GM18873 (cell line): ENCODE measurements at regions not wholly inside any gene's neighbourhood (a gene's known extent, or its start where the extent isn't known, plus 50 kb on each side); places are given as distances from the start of the nearest gene placed in this dataset.

Source experiments
- ATAC-seq: cut with Tn5 transposase; IDR thresholded peaks from one replicate; pipeline ENCODE4 v1.9.1; 2021; ENCODE audit warnings: mild to moderate bottlenecking, moderate library complexity, moderate number of reproducible peaks; ENCODE audit not compliant: unreplicated experiment, low FRiP score

DNA sequence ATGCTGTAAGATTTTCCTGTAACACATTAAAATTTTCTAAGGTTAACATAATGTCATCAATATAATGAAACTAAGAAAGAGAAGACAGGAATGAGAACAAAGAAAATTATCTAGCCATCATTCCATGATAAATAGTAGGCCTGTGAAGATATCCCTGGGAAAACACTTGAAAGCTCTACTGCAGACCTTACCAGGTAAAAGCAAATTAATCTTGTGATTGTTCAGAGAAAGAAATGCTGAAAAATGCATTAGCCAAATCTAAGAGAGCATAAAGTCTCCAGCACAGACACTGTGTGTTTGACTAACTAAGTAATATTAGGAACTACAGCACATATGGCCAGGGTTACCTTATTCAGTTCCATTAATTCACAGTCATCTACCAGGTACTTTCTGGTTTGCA, 628.3 kb upstream of the GRAMD2B start:
- ATAC-seq = no peak

DNA sequence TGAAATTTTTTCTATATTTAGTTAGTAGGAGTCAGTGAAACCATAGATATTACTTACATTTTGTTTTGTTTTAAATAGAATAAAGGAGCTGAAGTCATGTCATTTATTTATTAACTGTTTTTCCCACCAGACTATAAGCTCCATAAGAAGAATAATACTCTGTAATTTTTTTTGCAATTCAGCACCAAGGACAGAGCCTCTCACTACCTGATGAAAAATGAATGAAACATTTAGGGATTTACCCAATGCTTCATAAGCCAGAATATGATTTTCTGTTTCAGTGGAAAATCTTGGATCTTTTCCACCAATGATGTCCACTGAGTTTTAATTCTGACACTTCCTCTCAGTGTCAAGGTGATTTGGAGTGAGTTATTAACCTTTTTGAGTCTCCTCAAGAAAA, 624.9 kb upstream of the GRAMD2B start:
- no peak for ATAC-seq

DNA sequence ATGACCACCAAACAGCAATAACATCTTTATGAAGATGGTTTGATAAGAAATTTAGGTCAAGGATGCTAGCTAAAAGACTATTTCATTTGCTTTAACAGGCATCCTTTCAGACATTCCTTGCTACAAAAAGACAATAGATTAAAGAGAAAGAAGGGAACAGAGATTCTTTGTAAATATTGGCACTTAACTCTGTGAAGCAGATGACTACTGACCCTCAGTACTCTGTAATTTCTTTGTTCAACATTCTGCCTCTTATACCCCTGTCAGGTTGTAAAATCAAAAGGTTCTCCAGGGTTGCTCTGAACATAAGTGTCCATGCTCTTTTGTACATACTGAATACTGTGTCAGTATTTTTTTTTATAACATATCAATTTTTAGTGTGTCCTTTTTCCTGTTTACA, 610.6 kb upstream of the GRAMD2B start:
- ATAC-seq = no peak

DNA sequence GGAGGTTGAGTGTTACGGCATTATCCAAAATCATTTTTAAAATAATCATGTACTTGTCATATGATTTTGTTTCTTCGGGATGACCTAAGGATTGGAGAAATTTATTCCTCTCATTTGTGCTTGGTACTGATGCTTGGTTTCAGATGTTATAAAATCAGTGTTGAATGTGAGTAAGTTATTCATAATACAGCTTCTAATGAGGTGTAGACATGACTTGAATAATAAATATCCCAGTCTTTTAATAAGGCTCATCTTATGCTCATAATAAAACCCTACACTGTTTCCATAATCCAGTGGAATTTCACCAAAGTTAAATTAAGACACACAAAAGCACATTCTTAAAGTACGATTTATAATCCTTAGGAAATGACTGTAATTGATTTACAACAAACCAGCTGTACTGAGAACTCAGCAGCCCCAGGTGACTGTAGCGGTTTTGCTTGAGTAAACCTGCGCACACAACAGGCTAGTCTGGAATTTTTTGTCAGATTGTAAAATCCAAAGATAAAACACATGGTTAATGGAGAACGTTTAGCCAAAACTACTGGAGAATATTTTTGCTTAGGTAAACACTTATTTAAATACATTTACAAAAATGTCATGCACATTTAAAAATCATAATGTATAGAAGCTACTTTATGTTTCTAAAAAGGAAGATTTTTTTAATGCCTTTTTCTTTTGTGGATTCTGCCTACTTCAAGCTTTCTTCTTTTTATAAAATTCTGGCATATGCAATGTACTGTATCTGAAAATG, 609.8 kb upstream of the GRAMD2B start:
- ATAC-seq = no peak

DNA sequence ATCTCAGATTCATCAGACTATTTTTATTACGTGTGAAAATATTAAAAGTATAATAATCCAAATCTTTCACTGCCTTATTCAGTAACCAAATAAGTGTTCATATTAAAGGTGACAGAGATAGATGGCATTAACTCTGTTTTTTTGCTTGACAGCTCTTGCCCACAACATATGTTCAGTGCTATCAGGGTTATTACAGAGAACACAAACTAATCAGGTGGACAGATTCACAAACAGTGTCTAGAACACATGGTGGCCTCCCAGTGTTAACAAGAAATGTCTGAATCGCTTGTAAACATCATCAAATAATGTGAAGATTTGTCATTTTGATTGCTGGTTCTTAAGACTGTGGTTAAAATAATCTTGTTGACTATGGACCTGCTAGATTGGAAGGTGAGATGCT, 609.1 kb upstream of the GRAMD2B start:
- no peak for ATAC-seq

DNA sequence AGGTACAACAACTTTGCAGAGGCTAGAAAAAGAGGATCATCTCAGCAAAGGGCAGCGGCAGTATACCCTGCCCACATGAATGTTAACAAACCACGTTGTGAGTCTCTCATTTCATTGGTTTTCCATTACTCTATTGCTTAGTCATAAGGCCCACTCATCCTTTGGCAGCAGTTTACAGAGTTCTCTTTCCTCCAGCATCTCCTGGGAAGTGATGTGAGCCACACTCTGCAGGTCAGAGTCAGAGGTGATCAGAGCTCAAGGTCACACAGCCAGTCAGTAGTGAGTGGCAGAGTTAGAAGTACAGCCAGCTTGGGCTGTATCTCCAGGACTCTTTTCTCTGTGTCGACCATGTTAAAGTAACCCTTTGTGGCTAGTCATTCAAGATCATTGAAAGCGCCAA, 599.6 kb upstream of the GRAMD2B start:
- no peak for ATAC-seq

DNA sequence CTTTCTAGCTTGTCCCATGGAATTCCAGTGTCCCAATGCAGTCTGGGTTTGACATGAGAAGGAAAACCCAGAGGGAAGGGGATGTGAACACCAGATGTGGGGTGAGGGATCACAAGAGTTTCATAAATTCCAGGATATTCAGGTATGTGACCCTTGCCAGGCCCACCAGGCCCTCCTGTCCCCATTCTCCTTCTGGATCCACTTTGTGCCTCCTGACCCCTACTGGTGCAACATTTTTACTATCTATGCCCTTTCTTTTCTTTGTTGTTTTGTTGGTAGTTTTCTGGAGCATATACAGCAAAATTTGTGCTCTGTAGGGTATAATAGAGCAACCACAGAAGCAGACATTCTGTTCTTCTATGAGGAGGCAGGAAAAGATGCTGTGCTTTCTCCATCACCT, 597.0 kb upstream of the GRAMD2B start:
- no peak for ATAC-seq

DNA sequence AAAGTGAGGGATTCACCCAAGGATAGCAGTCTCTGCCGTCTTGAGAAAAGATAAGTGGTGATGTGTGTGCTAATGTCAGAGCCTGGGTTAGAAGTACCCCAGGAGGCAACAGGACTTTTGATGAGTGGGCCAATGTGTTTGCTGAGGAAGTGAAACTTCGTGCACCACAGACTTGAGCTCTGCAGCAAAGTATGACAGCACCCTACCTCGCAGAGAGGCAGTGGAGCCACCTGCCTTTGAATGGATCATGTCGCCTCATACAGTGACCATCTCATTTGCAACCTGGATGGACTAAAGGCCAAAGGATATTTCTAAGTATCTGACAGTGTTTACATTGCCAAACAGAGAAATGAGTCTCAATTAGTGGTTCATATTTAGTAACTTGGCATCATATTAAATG, 593.9 kb upstream of the GRAMD2B start:
- peak; percentile 83 for ATAC-seq

DNA sequence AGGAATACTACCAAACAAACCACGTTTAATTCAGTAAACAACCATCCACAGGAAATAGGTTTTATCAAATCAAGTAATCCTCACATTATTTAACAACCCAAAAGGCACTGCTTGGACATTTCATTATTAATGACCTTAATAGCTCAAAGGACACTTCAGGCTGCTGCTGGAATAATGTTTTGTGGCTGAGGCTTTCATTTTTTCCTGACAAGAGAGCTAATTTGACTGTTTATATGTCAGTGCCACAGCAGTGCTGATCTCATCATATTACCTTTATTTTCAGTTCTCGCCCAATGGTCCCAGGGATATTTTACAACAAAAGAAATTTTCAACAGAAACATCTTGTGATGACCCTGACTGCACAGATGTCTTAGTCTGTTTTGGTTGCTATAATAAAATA, 589.8 kb upstream of the GRAMD2B start:
- no peak for ATAC-seq

DNA sequence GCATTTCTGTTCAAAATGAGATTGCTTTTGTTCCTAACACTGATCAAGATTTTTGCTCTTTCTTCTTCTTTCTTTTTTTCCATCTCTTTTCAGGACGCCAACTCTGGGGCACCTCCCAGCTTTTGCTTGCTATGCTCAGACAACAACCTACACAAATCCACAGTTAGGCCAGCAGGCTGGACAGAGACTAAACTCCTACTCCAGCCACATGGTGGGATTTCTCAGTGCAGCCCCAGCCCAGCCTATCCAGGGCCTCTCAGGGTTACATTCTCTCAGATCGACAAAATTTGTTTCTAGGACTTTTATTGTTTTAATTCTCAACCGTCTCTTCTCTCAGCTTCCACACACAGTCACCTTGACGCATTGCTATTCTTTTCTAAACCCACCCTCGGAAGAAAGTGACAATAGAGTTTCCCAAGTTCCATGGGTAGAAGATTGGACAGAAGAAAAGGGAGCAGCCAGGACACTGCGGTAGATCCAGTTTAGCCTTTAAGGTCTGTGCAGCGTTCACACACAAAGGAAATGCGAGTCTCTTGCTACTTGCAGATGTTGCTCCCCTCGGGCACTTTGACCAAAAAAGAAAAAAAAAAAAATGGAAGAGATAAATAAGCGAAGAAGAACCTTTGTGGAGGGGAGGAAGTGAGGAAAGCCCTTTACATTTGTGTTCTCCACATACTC, 588.6 kb upstream of the GRAMD2B start:
- no peak for ATAC-seq

DNA sequence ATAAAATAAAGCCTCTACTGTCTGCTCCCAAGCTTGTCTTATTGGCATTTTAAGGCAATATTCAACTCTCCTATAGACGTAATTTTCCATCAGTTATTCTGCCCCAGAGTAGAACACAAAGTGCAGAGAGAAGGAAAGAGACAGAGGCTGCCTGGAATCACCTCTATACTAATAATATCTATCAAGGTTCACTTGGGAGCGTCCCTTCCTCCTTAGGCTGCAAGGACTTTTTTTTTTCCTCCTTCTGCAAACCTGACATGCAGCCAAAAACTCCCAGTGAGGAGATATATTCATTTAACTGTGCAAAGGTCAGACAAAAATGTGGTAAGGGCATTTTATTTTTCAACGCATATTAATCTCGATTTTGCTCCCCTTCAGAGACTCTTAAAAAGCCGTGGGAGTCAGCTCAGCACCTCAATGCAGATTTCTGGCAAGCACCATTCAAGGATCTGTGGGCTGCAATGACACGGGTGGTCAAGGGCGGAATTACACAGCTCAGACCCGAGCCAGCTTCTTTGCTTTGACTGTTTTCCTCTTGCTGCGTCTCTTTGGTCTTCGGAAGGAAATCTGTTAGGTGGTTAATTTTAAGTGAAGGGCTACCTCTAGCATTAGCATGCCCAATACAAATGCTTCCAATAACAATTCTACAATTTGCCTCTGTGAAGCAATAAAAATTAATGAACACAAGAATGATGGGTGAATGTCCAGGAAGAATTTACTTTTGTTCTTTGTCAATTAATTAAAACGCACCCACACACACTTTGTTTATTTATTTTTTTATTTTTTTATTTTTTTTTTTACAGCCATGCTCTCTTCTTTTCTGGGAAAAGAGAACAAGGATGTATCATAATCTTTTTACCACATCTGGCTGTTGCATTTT, 587.7 kb upstream of the GRAMD2B start:
- peak; percentile 49 for ATAC-seq

DNA sequence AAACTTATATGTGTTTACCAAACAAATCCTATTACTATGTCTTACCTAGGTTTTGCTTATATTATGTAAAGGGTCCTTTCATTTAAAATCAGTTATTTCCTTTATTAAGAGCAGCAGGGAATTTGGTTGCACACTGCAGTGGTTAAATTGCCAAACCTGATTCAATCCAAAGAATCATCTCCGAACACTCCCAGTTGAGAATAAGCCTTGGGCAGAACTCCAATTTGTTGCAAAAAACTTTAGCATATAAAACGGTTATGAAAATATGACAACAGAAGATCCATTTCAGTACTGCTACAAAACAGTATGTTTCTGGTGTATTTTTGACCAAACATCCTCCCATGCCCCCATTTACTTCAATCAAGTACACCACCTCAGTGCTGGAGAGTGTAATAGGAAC, 587.0 kb upstream of the GRAMD2B start:
- ATAC-seq = no peak

DNA sequence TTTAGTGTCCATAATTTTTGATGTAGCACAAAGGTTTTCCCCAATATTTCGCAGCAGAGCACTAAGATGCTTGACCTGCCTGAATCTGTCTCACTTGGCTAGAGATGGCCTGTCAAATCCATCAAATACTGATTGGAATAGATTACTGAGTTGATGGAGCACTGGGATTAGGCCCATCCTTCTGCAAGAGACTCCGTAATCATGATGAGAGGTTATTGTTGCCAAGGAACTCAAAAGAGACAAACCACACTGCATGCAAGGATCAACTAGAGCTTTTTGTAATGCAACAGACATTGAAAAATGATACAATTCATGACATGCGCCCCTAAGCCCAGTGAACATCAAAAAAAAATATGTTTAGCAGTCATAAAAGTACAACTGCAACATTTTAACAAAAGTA, 585.3 kb upstream of the GRAMD2B start:
- no peak for ATAC-seq

DNA sequence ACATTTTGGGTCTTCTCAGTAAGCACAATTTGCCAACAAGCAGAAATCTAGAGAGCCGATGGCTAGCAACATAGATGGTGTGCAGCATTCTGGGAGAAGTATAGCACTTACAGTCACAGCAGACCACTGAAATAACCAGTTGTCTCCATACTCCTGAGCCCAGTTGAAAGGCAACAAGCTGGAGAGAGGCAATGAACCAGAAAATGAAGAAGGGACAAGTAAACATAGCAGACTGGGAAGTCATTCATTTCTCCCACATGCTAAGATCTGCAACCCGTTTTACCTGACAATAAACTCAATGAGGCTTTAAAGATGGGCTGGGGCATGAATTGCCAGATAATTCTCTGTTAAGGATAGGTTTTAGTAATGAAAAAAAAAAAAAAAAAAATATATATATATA, 575.6 kb upstream of the GRAMD2B start:
- no peak for ATAC-seq

DNA sequence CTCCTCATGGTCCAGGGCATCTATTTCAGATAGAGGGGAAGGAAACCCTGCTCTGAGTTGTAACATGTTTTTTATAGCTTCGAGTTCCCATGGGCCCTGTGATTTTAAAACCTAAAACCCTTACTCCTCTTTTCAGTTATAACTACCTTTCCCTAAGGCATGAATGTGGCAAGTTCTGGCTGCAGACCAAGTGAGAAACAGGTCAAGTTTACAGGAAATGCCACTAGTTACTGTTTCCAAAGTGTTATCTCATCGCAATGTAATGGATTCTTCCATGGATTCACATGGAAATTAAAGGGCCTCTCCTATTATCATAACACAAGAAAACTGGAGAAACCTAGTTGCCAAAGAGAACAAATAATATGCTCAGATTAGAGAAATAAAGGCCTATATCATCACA, 574.5 kb upstream of the GRAMD2B start:
- ATAC-seq = no peak

DNA sequence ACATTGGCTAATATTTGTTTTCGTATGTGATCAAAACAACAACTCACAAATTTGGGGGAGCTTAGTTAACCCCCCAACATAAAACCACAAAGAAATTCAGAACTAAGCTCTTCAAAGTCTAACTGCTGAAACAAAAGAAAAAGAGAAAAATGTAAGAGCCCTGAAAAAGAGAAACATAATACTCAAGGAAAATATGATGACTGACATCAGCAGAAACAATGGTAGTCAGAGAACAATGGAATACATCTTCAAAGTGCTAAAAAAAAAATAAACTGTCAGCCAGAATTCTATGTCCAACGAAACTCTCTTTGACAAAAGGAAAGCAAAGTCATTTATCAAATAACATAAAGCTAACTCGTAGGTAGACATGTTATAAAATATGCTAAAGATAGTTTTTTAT, 566.3 kb upstream of the GRAMD2B start:
- ATAC-seq = no peak

DNA sequence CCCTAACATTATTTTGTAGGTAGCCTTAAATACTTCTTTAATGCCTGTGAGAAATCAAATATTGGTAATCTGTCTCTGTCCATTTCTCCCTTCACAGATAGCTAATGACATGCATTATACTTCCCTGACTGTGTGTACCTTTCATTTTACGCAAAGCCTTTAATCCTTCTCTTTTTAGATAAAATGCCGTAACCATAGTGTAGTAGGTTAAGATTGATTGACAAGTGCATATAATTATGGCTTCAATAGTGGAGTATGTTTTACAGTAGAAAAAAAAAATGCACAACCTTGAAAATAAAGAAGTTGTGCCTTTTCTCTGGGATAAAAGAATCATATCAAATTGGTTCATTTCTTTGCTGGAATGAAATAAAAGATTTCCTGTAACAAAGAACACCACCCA, 559.6 kb upstream of the GRAMD2B start:
- no peak for ATAC-seq

DNA sequence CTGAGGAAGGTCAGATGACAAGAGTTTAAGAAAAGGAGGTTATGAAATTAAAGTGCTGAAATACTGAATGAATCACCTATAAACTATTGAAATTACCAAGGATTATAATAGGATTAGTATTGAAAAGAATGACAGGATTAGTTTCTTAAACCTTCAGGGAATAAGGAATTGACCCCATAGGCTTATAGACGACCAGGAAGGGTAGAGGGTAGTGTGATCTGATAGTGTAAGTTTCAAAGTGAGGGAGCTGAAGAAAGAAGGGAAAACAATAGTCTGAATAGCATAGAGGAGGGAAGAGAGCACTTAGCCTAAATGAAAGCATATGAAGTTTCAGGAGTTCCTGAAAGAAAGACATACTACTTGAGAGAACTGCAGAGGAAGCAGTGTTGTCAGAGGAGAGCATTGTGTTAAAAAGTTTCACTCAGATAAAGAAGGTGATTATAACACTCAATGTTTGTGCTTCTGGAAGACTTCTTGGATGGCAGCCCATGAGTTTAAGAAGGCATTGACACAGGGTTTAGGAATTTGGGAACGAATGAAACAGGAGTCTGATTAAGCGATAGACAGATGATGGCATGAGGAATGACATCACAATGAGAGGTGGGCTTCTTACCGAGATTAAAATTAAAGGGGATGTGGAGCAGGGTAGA, 557.9 kb upstream of the GRAMD2B start:
- no peak for ATAC-seq

DNA sequence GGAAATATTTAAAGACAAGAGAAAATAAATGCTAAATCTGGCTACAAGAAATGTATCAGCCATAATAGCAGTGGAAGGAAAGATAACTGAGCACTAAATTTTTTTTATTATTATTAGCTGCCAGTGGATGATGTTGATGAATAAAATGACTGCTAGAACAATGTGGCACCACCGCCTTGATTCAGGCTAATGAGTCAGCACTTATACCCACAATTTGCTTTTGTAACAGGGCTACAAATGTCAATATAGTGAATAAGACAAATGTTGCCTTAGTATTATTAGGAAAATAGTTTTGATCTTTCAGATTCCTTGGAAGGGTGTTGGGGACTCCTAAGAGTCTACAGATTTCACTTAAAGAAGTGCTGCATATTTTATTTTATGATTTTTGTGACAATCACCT, 555.2 kb upstream of the GRAMD2B start:
- ATAC-seq = no peak

DNA sequence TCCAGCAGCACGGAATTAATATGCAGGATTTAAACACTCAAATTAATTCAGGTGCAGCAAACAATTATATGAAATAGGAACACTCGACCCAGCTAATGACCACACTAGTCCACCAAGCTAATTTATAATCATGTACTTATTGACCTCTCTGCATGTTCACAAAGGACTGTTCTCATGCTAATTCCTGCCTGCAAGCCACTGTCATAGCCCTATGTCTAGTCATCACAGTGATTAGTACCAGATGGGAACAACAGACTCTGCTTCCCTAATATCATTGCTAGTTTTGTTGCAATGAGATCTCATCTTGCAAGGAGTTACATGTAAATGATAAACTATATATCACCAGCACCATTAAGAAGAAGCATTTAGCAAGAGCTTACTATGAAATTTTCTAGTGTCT, 553.0 kb upstream of the GRAMD2B start:
- no peak for ATAC-seq

DNA sequence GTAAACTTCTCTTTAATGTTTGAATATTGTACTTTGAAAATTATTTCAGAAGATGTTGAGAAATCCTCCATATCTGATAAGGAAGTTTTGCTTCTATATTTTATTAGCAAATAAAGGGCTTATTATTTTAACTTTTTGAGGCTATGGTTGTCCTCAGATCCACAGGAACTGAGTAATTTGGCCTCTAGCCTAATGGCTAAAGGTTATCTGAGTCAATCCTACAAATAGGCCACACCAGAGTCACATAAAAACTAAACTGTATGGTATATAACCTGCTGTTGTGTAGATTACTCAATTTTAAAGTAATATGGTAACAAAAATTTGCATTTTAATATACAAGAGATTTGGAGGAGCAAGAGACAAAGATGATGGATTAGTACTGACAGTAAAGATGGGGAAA, 549.2 kb upstream of the GRAMD2B start:
- ATAC-seq = no peak
